ENCODE measurements at regions not wholly inside any gene's neighbourhood (a gene's known extent, or its start where the extent isn't known, plus 50 kb on each side); places are given as distances from the start of the nearest gene placed in this dataset.

- TF ChIP-seq, protein P1, sequence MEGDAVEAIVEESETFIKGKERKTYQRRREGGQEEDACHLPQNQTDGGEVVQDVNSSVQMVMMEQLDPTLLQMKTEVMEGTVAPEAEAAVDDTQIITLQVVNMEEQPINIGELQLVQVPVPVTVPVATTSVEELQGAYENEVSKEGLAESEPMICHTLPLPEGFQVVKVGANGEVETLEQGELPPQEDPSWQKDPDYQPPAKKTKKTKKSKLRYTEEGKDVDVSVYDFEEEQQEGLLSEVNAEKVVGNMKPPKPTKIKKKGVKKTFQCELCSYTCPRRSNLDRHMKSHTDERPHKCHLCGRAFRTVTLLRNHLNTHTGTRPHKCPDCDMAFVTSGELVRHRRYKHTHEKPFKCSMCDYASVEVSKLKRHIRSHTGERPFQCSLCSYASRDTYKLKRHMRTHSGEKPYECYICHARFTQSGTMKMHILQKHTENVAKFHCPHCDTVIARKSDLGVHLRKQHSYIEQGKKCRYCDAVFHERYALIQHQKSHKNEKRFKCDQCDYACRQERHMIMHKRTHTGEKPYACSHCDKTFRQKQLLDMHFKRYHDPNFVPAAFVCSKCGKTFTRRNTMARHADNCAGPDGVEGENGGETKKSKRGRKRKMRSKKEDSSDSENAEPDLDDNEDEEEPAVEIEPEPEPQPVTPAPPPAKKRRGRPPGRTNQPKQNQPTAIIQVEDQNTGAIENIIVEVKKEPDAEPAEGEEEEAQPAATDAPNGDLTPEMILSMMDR (IDR thresholded peaks at IDR 0.05): no peak
- no peak for TF ChIP-seq POLR2A (IDR thresholded peaks at IDR 0.05)
These were observed 208.5 kb upstream of the LINGO1 start for GRCh38 chr15:77840991-77841775.

Measured in thyroid gland (tissue), 4 donors.